ENCODE measurements at regions not wholly inside any gene's neighbourhood (a gene's known extent, or its start where the extent isn't known, plus 50 kb on each side); places are given as distances from the start of the nearest gene placed in this dataset.
"Not testable (repeated sequence)": the region's sequence is repeated elsewhere in the genome, so short reads cannot be mapped to it uniquely, and the experiment has no call there.

- no peak for DNase-seq (ENCODE audit: low spot score)
Observed at GRCh38 chr5:125081101-125081500, 334.7 kb upstream of the ZNF608 start.

GRCh38 chr5:125083981-125084380 lies 337.5 kb upstream of the ZNF608 start:
- DNase-seq (ENCODE audit: low spot score) = no peak

- no peak for DNase-seq (ENCODE audit: low spot score)
Observed at GRCh38 chr5:125085797-125086505, 339.5 kb upstream of the ZNF608 start.

DNA sequence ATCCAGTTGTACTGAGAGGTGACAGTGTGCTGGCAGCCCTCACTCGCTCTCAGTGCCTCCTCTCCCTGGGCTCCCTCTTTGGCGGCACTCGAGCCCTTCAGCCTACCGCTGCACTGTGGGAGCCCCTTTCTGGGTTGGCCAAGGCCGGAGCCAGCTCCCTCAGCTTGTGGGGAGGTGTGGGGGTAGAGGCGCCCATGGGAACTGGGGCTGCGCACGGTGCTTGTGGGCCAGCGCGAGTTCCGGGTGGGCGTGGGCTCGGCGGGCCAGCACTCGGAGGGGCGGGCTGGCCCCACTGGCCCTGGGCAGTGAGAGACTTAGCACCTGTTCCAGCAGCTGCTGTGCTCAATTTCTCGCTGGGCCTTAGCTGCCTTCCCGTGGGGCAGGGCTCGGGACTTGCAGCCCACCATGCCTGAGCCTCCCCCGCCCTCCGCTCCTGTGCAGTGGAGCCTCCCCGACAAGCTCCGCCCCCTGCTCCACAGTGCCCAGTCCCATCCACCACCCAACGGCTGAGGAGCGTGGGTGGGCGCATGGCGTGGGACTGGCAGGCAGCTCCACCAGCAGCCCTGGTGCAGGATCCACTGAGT lies 342.2 kb upstream of the ZNF608 start:
- DNase-seq (ENCODE audit: low spot score) = no peak

DNA sequence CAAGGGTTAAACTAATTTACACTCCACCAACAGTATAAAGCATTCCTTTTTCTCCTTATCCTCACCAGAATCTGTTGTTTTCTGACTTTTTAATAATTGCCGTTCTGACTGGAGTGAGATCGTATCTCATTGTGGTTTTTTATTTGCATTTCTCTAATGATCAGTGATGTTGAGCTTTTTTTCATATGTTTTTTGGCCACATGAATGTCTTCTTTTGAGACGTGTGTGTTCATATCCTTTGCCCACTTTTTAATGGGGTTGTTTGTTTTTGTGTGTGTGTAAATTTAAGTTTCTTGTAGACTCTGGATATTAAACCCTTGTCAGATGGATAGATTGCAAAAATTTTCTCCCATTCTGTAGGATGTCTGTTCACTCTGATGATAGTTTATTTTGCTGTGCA lies 345.7 kb upstream of the ZNF608 start:
- not testable (repeated sequence) for DNase-seq (ENCODE audit: low spot score)

DNA sequence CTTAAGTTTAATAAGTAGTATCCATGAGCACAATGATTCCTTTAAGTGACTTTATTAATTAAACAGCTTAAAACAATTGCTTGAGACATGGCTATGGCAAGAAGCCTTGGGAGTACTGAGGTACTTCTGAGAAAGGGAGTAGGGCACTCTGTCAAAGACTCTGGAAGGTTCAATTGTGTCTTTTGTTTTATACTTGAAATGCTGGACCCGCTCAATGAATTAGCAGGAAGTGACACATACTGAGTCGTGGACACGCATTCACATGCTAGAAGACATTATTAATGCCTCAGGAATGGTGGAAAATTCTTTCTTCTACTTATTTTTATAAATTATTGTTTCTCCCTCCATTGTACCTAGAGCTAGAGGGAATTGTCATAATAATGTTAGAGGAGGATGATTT lies 347.3 kb upstream of the ZNF608 start:
- no peak for DNase-seq (ENCODE audit: low spot score)

DNA sequence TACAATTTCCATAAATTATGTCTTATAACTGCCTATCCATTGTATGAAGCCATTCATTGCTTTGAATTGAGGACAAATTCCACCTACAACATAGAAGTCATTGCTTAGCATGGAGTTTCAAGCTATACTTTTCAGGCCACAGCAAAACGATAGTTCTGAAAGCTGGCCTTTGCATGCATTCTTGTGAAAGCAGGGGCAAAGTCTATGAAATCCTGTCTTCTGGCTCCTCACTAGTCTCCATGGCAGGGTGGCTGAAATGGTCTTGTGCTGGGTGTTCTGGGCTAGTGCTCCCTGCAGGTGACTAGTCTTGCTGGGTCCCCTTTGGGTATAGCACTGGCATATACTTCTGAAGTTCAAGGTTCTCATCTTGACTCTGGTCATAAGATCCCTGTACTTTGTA lies 353.9 kb upstream of the ZNF608 start:
- no peak for DNase-seq (ENCODE audit: low spot score)

- no peak for DNase-seq (ENCODE audit: low spot score)
Observed at GRCh38 chr5:125100951-125101350, 354.5 kb upstream of the ZNF608 start.

GRCh38 chr5:125103459-125103858 lies 357.0 kb upstream of the ZNF608 start:
- no peak for DNase-seq (ENCODE audit: low spot score)

DNA sequence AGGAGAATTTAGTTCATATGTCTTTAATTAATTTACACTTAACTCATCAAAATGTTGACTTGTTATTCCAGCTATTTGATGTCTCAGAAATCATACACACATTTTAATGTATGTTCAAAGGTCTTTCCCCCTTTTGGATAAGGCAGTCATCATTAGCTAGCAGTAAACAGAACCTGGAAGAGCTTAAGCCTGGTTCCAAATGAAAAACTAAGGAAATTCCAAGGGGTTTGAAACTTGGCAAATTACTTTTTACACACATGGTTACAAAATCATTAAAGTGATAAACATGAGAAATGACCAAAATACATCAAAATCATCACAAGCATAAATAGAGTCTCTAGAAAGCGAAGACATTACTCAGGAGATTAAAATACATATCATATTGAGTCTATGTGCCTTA lies 359.8 kb upstream of the ZNF608 start:
- no peak for DNase-seq (ENCODE audit: low spot score)

GRCh38 chr5:125106881-125107280 lies 360.4 kb upstream of the ZNF608 start:
- DNase-seq (ENCODE audit: low spot score) = no peak

DNA sequence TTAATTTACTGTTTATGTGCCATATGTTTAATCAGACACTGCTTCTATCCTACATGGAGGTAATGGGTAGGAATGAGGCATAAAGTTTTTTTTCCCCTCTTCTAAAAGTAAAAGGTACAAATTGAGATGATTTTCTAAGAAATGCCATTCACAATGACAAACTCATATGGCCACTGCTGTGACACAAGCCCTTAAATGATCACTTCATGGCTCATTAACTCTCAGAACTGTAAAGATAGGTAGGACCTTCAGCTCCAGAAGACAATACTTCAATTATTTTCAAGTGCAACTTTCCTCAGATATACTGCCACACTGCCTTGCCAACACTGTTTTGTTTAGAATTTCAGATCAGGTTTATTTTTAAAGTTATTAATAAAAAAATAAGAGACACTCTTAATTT lies 362.9 kb upstream of the ZNF608 start:
- no peak for DNase-seq (ENCODE audit: low spot score)

- no peak for DNase-seq (ENCODE audit: low spot score)
Observed at GRCh38 chr5:125109816-125110215, 363.4 kb upstream of the ZNF608 start.

DNA sequence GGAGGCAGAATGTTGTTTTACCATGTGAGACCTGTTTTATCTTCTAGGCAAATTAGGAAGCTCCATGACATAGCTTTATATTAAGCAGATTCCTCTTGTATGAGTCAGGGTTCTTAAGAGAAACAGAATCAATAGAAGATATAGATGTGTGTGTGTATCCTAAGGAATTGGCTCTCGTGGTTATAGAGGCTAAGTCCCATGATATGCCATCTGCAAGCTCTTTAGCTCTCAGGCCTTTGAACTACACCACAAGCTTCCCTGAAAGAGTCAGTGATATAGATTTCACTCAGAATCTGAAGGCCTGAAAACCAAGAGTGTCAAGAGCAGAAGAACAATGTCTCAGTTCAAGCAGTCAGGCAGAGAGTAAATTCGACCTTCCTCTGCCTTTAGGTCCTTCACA lies 365.8 kb upstream of the ZNF608 start:
- DNase-seq (ENCODE audit: low spot score) = no peak

DNA sequence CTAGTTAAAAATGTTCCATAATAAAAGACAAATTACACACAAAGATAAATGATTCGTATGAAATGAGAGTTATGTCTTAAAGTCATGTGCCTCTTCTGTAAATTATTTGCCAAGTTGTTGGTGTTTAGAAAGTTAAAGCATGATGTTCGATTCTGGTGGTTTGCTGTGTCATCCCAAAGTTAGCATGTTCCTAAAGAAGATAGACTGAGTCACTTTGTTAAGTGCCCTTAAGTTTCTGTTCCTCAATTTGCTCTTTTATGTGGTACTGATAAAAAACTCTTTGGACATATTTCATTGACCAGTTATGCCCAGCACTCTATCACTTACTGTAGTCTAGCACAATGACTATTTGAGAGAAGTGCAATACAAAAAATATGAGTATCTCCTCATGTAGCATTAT lies 366.9 kb upstream of the ZNF608 start:
- no peak for DNase-seq (ENCODE audit: low spot score)

GRCh38 chr5:125115195-125115525 lies 368.7 kb upstream of the ZNF608 start:
- no peak for DNase-seq (ENCODE audit: low spot score)

- no peak for DNase-seq (ENCODE audit: low spot score)
Observed at GRCh38 chr5:125117566-125117965, 371.1 kb upstream of the ZNF608 start.

- DNase-seq (ENCODE audit: low spot score) = no peak
Observed at GRCh38 chr5:125120012-125120411, 373.6 kb upstream of the ZNF608 start.

DNA sequence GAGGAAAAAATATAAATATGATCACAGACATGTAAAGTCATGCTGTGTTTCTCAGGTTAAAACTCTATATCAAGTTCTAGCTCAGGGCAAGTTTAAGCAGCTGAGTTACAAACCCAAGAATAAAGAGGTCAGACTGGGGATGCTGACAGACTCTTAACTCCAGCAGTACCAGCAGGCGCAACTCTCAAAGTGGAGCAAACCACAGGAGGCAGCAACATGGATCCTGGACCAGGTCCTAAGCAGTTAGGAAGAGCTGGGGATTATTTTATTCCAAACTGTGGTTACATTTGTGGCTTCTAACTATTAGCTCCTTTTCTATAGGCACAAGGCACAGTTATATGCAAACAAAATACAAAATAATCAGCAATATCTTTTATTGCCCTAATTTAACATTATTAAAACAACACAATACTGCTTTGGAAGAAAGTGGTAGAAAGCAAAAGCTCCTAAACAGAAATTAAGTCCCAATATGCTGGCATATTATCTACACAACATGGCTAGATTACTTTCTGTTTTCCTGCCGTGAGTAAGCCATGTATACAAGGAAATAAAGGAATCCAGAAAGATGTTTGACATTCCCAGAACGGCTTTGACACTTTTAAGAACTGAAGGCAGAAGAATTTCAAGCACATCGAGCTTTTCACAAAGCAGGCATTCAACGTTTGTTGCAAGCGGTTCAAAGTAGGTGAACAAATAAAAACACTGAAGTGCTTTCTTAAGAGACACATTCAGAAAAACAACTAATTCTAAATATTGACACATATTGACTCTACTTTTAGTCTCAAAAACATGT lies 378.8 kb upstream of the ZNF608 start:
- no peak for DNase-seq (ENCODE audit: low spot score)

DNA sequence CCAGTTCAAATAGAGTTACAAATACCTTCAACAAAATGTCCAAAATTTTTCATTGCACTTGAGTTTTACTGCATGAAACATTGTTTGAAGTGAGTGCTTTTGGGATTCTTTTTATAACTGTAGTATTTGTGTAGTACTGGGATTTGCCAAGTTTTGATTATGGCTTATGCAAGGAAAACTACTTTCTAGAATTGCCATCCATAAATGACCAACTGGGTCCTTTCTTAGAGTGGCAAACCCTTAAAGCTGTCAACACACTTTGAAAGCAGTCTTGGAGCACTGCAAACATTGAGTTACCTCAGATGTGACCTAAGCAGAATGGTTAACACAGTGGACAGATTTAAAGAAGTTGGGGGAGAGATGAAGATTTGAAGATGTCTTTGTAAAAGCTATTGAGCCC lies 379.6 kb upstream of the ZNF608 start:
- DNase-seq (ENCODE audit: low spot score) = no peak

DNA sequence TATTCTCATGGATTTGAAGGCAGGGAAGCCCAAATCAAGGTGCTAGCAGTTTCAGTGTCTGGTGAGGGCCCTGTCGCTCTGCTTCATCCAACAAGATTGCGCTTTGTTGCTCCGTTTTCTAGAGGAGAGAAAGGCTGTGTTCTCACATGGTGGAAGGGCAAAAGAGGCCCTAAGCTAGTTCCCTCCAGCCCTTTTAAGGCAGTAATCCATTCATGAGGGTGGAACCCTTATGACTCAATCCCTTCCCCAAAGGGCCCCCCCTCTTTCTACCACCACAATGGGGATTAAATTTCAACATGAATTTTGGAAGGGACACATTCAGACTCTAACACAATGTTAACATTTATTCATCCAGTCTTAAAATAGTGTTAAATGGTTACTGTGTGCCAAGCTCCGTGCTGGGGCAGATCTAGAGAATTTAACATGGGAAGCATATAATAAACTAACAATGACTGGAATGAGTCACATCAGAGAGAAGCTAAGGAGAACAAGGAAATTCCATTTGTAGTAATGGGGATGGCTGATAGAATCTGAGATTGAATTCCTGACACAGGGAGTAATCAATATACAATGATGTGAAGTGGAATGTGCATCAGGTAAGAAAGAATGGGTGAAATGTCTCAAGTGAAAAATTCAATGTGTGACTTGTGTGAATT lies 382.8 kb upstream of the ZNF608 start:
- no peak for DNase-seq (ENCODE audit: low spot score)

DNA sequence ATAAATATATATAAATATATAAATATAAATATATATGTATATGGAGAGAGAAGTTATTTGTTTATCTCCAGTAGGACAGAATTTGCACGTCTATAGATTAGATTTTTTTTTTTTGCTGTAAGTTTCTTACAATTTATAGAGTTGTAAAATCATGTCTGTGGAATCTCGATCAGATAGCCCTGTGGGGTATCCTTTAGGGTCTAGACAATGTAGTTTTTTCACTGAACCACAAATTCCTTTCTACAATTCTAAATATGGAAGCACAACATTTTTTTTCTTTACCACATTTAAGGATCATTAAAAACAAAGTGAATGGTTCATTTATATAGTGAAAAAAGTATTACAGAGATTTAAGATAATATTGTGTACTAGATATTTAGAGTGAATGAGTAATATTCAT lies 384.2 kb upstream of the ZNF608 start:
- no peak for DNase-seq (ENCODE audit: low spot score)
